ENCODE measurements at regions not wholly inside any gene's neighbourhood (a gene's known extent, or its start where the extent isn't known, plus 50 kb on each side); places are given as distances from the start of the nearest gene placed in this dataset.

GRCh38 chr9:28086881-28087280 is 513.6 kb upstream of the C9orf72 start:
- no peak for TF ChIP-seq CTCF (IDR thresholded peaks at IDR 0.05; ENCODE audit: control extremely low read depth in 1 of 3, insufficient read depth in 1 of 3, low read depth in 1 of 3, low read length in 3 of 3)
- no peak for TF ChIP-seq RAD21 (IDR thresholded peaks at IDR 0.05 in 1 of 2, conservative IDR thresholded peaks at IDR 0.05 in 1 of 2; ENCODE audit: low read depth in 2 of 2, low read length in 2 of 2)
- no peak for TF ChIP-seq JUND (IDR thresholded peaks at IDR 0.05; ENCODE audit: low read length)
- no peak for TF ChIP-seq CBX5 (IDR thresholded peaks at IDR 0.05; ENCODE audit: low read depth, low read length)
- no peak for TF ChIP-seq EZH2 (IDR thresholded peaks at IDR 0.05; ENCODE audit: low read depth, low read length, severe bottlenecking)
- no peak for TF ChIP-seq RBBP5 (IDR thresholded peaks at IDR 0.05; ENCODE audit: borderline replicate concordance, low read depth, low read length)
- TF ChIP-seq TAF1 (IDR thresholded peaks at IDR 0.05; ENCODE audit: low read depth, low read length) = no peak
- TF ChIP-seq POLR2A (IDR thresholded peaks at IDR 0.05; ENCODE audit: control extremely low read depth in 1 of 2, low read depth in 2 of 2, low read length in 2 of 2) = no peak
- no peak for TF ChIP-seq SUZ12 (IDR thresholded peaks at IDR 0.05; ENCODE audit: low read length)
- no peak for TF ChIP-seq E2F6 (IDR thresholded peaks at IDR 0.05)
- TF ChIP-seq SP2 (IDR thresholded peaks at IDR 0.05; ENCODE audit: low read length) = no peak
- TF ChIP-seq GABPA (IDR thresholded peaks at IDR 0.05; ENCODE audit: borderline replicate concordance, insufficient read depth, low read length) = no peak
- no peak for TF ChIP-seq ZNF274 (IDR thresholded peaks at IDR 0.05; ENCODE audit: borderline replicate concordance, extremely low read depth, low read length)
